Bone marrow (tissue), 2 donors: ENCODE measurements at regions not wholly inside any gene's neighbourhood (a gene's known extent, or its start where the extent isn't known, plus 50 kb on each side); places are given as distances from the start of the nearest gene placed in this dataset.
"Not testable (repeated sequence)": the region's sequence is repeated elsewhere in the genome, so short reads cannot be mapped to it uniquely, and the experiment has no call there.

Source experiments
- DNase-seq, 2 donors: peaks; one replicate each; lab custom pipeline; 2025; lab: John Stamatoyannopoulos, UW

GRCh38 chr1:149278156-149278555 lies 174.8 kb upstream of the NBPF9 start:
- DNase-seq, result not testable (repeated sequence)

DNA sequence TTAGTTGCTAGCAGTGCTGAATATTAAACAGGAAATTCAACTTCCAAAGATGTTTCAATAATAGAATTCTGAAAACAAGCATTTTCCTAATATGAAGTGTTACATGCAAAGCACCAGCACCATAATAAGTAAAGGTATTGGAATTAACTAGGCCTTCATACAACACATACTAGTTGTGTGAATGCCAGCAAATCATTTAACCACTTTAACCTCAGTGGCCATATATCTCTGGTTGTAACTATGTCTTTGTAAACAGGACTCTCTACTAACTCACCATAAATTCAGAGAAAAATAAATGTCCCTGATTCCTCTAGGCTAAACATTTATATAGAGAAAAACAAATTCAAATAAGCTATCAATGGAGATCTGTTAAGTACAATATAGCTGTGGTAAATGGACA lies 175.7 kb upstream of the NBPF9 start:
- DNase-seq, result not testable (repeated sequence)

- not testable (repeated sequence) for DNase-seq
Observed at GRCh38 chr1:149279512-149279911, 176.2 kb upstream of the NBPF9 start.

GRCh38 chr1:149284773-149285172 lies 181.4 kb upstream of the NBPF9 start:
- DNase-seq, result not testable (repeated sequence)

DNA sequence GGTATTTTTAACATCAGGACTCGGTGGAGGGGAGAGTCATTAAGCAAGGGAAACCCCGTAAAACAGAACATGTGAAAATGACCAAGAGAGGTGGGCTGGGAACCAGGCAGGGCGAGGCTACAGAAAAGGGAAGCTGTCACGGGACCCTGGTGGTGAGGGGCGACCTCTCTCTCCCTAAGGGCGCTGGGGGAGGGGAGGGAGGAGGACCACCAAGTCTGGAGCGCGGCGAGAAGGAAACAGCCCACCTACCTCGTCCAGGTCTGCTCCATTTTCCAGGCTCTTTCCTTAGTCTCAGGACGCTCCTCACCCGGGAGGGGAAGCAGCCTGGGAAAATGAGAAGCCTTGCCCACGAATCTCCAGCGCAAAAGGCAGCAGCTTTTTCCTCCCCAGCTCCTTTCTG lies 181.9 kb upstream of the NBPF9 start:
- DNase-seq, result not testable (repeated sequence)

GRCh38 chr1:149285638-149286037 lies 182.3 kb upstream of the NBPF9 start:
- not testable (repeated sequence) for DNase-seq

- DNase-seq, result not testable (repeated sequence)
Observed at GRCh38 chr1:149288580-149288979, 185.2 kb upstream of the NBPF9 start.

DNA sequence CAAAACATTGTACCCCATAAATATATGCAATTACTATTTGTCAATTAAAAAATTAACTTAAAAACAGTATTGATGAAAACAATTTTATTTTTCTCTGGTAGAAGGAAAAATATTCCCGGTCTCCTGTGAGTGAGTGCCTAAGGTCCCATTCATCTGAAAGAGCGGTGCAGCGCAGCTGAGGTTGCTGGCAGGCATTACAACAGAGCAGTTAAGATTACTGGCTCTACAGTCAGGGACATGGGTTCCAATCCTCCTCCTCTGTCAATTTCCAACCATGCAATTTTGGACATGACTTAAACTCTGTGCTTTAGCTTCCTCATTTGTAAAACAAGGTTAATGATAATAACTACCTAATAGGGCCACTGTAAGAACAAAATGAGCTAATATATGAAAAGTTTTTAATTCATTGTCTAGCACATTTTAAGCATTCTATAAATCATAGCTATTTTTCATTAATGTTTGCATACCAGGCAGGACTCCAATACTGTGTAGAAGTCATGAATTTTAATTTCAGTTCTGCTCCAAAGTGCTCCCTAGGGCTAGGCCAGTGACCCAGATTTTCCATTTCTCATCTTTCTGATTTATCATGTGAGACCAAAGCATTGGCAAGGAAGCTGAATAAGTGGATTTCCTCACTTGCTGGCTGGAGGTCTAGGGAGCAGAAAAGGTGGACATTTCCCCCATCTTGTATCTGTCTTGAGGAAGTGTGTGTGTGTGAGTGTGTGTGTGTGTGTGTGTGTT lies 174.2 kb upstream of the NBPF19 start:
- not testable (repeated sequence) for DNase-seq

DNA sequence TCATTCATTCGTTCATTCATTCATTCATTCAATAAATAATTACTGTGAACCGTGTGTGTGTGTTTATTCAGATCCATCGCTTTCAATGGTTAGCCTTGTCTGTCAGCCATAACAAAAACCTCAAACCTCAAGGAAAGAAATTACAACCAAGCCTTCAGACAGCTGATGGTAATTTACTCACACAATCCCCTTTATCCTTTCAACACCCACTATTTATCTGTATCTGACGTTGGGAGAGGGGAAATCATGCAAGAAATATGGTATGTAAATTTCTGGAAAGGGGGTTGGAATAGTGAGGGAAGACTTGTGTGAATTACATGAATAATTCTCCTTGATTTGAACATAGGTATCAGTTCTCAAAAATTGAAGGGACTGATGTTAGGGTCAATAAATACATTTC lies 173.6 kb upstream of the NBPF19 start:
- DNase-seq, result not testable (repeated sequence)

GRCh38 chr1:149304796-149305195 lies 170.0 kb upstream of the NBPF19 start:
- not testable (repeated sequence) for DNase-seq

GRCh38 chr1:149307640-149308039 lies 167.2 kb upstream of the NBPF19 start:
- not testable (repeated sequence) for DNase-seq

- DNase-seq, result not testable (repeated sequence)
Observed at GRCh38 chr1:149314921-149315320, 159.9 kb upstream of the NBPF19 start.

GRCh38 chr1:149320971-149321731 lies 153.7 kb upstream of the NBPF19 start:
- not testable (repeated sequence) for DNase-seq

- not testable (repeated sequence) for DNase-seq
Observed at GRCh38 chr1:149321732-149322016, 153.2 kb upstream of the NBPF19 start.

GRCh38 chr1:149330081-149330335 lies 144.8 kb upstream of the NBPF19 start:
- not testable (repeated sequence) for DNase-seq

- DNase-seq, result not testable (repeated sequence)
Observed at GRCh38 chr1:149336082-149336481, 138.8 kb upstream of the NBPF19 start.

GRCh38 chr1:149338221-149338691 lies 136.6 kb upstream of the NBPF19 start:
- not testable (repeated sequence) for DNase-seq

- DNase-seq, result not testable (repeated sequence)
Observed at GRCh38 chr1:149338698-149339097, 136.1 kb upstream of the NBPF19 start.

DNA sequence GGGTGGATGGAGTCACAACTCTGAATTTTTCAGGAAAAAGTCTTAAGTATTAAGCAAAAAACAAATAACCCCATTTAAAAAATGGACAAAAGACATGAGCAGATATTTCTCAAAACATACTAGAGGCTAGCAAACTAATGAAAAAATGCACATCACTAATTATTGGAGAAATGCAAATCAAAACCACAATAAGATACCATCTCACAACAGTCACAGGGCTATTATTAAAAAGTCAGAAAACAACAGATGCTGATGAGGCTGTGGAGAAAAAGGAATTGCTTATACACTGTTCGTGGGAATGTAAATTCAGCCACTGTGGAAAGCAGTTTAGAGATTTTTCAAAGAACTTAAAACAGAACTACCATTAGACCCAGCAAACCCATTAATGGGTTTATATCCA lies 125.4 kb upstream of the NBPF19 start:
- not testable (repeated sequence) for DNase-seq

- DNase-seq, result not testable (repeated sequence)
Observed at GRCh38 chr1:149352205-149352604, 122.6 kb upstream of the NBPF19 start.

- not testable (repeated sequence) for DNase-seq
Observed at GRCh38 chr1:149354579-149354978, 120.3 kb upstream of the NBPF19 start.

DNA sequence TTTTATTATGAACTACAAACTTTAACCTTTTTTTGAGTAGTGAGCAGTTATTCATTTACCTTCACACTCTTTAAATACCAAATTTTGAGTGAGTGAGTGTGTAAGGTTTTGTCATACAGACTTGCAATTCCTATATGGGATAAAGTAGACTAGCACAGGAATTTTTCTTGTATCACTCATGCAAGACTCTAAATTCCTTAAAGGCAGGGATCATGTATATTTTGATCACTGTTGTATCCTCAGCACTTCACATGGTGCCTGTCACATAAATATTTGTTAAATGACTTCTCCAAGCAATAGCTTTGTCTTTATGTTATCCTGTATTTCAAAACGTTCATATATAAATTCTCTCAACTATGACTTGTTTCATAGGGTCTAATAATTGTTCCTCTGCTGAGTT lies 119.1 kb upstream of the NBPF19 start:
- DNase-seq, result not testable (repeated sequence)

DNA sequence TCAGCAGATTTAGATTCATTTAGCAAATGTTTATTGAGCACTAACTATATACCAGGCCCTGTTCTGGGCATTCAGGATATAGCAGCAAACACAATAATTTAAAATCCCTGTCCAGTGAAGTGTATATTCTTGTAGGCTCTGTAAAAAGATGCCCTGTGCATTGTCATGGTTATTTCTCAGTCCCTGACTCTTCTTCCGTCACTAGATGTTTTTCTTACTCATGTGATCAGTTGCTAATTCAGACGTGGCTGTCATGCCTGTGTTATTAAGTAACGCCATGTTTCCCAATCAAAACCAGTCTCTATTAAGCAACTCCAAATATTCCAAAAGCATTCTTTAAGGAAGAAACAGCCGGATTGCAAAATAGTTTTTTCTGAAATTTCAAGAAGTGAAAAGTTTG lies 118.7 kb upstream of the NBPF19 start:
- not testable (repeated sequence) for DNase-seq
